GM12873 (cell line): ENCODE measurements at regions not wholly inside any gene's neighbourhood (a gene's known extent, or its start where the extent isn't known, plus 50 kb on each side); places are given as distances from the start of the nearest gene placed in this dataset.

Experiments used
- CTCF ChIP-seq: IDR thresholded peaks from 2 replicates; pipeline ENCODE4 v1.5.1; 2012; ENCODE audit warnings: low read depth, mild to moderate bottlenecking, moderate library complexity, low read length, control low read depth; ENCODE audit not compliant: insufficient read depth; ENCODE audit errors: missing control alignments

GRCh38 chr4:163757219-163757618, 262.7 kb downstream of the TMA16 start:
- TF ChIP-seq CTCF = no peak

GRCh38 chr4:163758032-163758431, 263.5 kb downstream of the TMA16 start:
- TF ChIP-seq CTCF = no peak

- no peak for TF ChIP-seq CTCF
These were observed 268.3 kb downstream of the TMA16 start for GRCh38 chr4:163762741-163763140.

- TF ChIP-seq CTCF = no peak
These were observed 270.1 kb downstream of the TMA16 start for GRCh38 chr4:163764569-163764968.

- TF ChIP-seq CTCF = no peak
These were observed 273.5 kb downstream of the TMA16 start for GRCh38 chr4:163768014-163768413.

- TF ChIP-seq CTCF = no peak
These were observed 277.7 kb downstream of the TMA16 start for GRCh38 chr4:163772238-163772637.

GRCh38 chr4:163773940-163774339, 279.4 kb downstream of the TMA16 start:
- TF ChIP-seq CTCF = no peak
